Naive thymus-derived CD4-positive, alpha-beta T cell (primary cell): ENCODE measurements at regions not wholly inside any gene's neighbourhood (a gene's known extent, or its start where the extent isn't known, plus 50 kb on each side); places are given as distances from the start of the nearest gene placed in this dataset.

Source experiments
- ATAC-seq: fragments of 150-1000 bp; cut with Tn5 transposase; 2 replicates; pipeline ENCODE4 v1.10.0; 2021; ENCODE audit warnings: mild to moderate bottlenecking, moderate library complexity
- CTCF ChIA-PET: fragments of 350-600 bp; sonication (Branson Sonifier 250); formaldehyde crosslinking; loops from one replicate; lab custom pipeline; 2021; ENCODE audit warnings: antibody characterized with exemption; lab: Charles Lee
- POLR2A ChIA-PET: fragments of 350-600 bp; sonication (Branson Sonifier 250); formaldehyde crosslinking; loops from one replicate; lab custom pipeline; 2021; ENCODE audit warnings: antibody characterized with exemption, inconsistent platforms; lab: Charles Lee
- DNase-seq, 9 donors: peaks; one replicate each; pipeline versions ENCODE4 v3.0.0 to v3.0.0-alpha.2; 2020 to 2022; ENCODE audit warnings: mixed read lengths in 1 of 9
- H3K27ac ChIP-seq: one replicate; pipeline ENCODE4 v1.7.0; 2013; ENCODE audit warnings: mild to moderate bottlenecking, low read depth, low read length, moderate library complexity
- H3K27me3 ChIP-seq, 2 donors: one replicate each; pipeline ENCODE4 v1.7.0; 2013; ENCODE audit warnings: low read length in 2 of 2, mild to moderate bottlenecking in 2 of 2, moderate library complexity in 2 of 2; ENCODE audit not compliant: control insufficient read depth in 2 of 2, insufficient read depth in 2 of 2
- H3K36me3 ChIP-seq, 3 experiments: 1 replicate in 2 of 3; 2 replicates in 1 of 3; pipeline ENCODE4 v1.7.0; 2013; ENCODE audit warnings: low read length in 3 of 3, mild to moderate bottlenecking in 3 of 3, moderate library complexity in 1 of 3; ENCODE audit not compliant: insufficient read depth in 3 of 3, control insufficient read depth in 2 of 3
- H3K4me1 ChIP-seq, 2 donors: one replicate each; pipeline ENCODE4 v1.7.0; 2013; ENCODE audit warnings: low read length in 2 of 2, mild to moderate bottlenecking in 2 of 2, moderate library complexity in 1 of 2; ENCODE audit not compliant: control insufficient read depth in 2 of 2, insufficient read depth in 2 of 2
- H3K4me3 ChIP-seq: 2 replicates; pipeline ENCODE4 v1.7.0; 2013; ENCODE audit warnings: mild to moderate bottlenecking, low read length
- H3K9me3 ChIP-seq, 3 experiments: 1 replicate in 2 of 3; 2 replicates in 1 of 3; pipeline ENCODE4 v1.7.0; 2013; ENCODE audit warnings: low read length in 3 of 3; ENCODE audit not compliant: control insufficient read depth in 2 of 3
- H3K27ac Mint-ChIP-seq, 9 donors: one replicate each; pipeline ENCODE4 v1.8.0; 2020 to 2022; ENCODE audit warnings: mixed read lengths in 9 of 9, mild to moderate bottlenecking in 8 of 9, moderate library complexity in 5 of 9, inconsistent platforms in 2 of 9
- H3K27me3 Mint-ChIP-seq, 5 donors: one replicate each; pipeline ENCODE4 v1.8.0; 2021 to 2022; ENCODE audit warnings: mixed read lengths in 5 of 5, mild to moderate bottlenecking in 1 of 5
- H3K36me3 Mint-ChIP-seq, 5 donors: one replicate each; pipeline ENCODE4 v1.8.0; 2020 to 2022; ENCODE audit warnings: mixed read lengths in 5 of 5, mild to moderate bottlenecking in 3 of 5, inconsistent platforms in 1 of 5
- H3K4me1 Mint-ChIP-seq, 7 donors: one replicate each; pipeline ENCODE4 v1.8.0; 2020 to 2022; ENCODE audit warnings: mixed read lengths in 7 of 7, mild to moderate bottlenecking in 3 of 7, inconsistent platforms in 1 of 7
- H3K4me3 Mint-ChIP-seq, 10 donors: one replicate each; pipeline ENCODE4 v1.8.0; 2020 to 2022; ENCODE audit warnings: mild to moderate bottlenecking in 10 of 10, mixed read lengths in 10 of 10, moderate library complexity in 6 of 10, inconsistent platforms in 2 of 10
- H3K9me3 Mint-ChIP-seq, 11 donors: one replicate each; pipeline ENCODE4 v1.8.0; 2020 to 2022; ENCODE audit warnings: mixed read lengths in 11 of 11, mild to moderate bottlenecking in 4 of 11, inconsistent platforms in 1 of 11, moderate library complexity in 1 of 11
- intact Hi-C, 2 donors: fragments of 100-400 bp; cut with micrococcal nuclease; formaldehyde crosslinking; loops; one replicate each; pipeline ENCODE4 v1.15.1; 2023

DNA sequence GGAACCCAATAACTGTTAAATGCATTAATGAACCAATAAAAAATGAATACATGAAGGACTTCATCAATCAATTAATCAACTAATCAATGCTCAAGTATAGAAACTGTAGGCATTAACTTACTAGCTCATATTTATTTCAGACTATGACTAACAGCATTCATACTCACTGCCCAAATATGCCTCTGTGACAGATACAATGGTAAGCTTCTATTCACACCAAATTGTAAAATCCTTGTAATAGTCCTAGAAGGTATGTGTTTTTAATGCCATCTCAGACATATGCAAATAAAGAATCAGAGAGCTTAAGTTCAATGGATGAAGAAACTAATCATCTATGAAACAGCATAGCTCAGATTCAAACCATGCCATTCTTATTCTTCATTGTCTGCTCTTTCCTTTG is 1253.6 kb upstream of the TENM4 start:
- no peaks in the 10 kb centered on the region for H3K27me3 ChIP-seq
- H3K4me1 ChIP-seq, result no peaks in the 10 kb centered on the region
- Mint-ChIP-seq H3K27ac (no peak overlapping the region), H3K4me1 (no peaks in the 10 kb centered on the region), H3K4me3 (no peak overlapping the region), H3K36me3 (no peaks in the 10 kb centered on the region), H3K9me3 (peaks cover 0 to 12% (median 3%) of the 10 kb centered on the region in 11 donors), H3K27me3 (no peaks in the 10 kb centered on the region)
- no peak overlapping the region for H3K27ac ChIP-seq
- no peak overlapping the region for H3K4me3 ChIP-seq
- ChIA-PET CTCF (no interaction called here), POLR2A (no interaction called here)
- intact Hi-C loops, result no loop called here
- no peaks in the 10 kb centered on the region for H3K36me3 ChIP-seq
- no peaks in the 10 kb centered on the region for H3K9me3 ChIP-seq
- ATAC-seq (no peak), DNase-seq (no peak)

DNA sequence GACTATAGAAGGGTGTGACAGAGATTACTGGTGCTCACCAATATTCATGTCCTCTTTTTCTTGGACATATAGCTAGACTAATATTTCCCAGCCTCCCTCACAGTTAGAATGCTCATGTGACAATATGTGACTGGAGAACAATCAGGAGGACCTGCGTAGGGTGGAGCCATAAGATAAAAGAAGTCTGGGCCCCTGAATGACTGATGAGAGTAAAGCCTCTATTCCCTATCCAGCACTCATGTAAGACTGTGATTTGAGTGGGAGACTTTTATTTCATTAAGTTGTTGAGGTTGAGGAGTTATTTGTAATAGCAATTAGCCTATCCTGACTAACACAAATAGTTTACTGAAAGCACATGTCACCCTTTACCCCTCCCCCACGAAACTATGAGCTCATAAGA is 1247.1 kb upstream of the TENM4 start:
- Histone ChIP-seq H3K27ac (no peak overlapping the region), H3K4me3 (no peak overlapping the region), H3K9me3 (no peaks in the 10 kb centered on the region), H3K27me3 (no peaks in the 10 kb centered on the region), H3K4me1 (no peaks in the 10 kb centered on the region), H3K36me3 (no peaks in the 10 kb centered on the region)
- Mint-ChIP-seq H3K36me3 (no peaks in the 10 kb centered on the region), H3K27me3 (no peaks in the 10 kb centered on the region), H3K27ac (no peak overlapping the region), H3K9me3 (peaks cover 0 to 26% (median 3%) of the 10 kb centered on the region in 11 donors), H3K4me1 (no peaks in the 10 kb centered on the region), H3K4me3 (no peak overlapping the region)
- no peak for ATAC-seq
- CTCF ChIA-PET, result no interaction called here
- POLR2A ChIA-PET, result no interaction called here
- intact Hi-C loops, result no loop called here
- no peak for DNase-seq

DNA sequence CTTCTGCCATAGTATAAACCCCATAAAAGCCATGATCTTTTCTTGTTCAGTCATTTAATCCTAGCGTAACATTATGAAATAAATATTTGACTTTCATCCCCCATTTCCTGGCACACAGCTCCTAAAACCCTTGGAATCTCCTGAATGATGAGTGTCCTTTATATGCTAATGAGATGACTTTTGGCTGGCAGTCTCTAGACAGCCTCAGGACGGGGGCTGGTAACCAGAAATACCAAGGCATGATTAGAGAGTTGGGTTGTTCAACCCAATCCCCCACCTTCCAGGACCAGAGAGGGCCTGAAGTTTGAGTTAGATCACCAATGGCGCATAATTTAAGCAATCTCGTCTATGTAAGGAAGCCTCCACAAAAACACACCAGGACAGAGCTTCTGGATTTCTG is 1246.1 kb upstream of the TENM4 start:
- Histone ChIP-seq H3K9me3 (no peaks in the 10 kb centered on the region), H3K27ac (no peak overlapping the region), H3K36me3 (no peaks in the 10 kb centered on the region), H3K4me3 (no peak overlapping the region), H3K27me3 (no peaks in the 10 kb centered on the region), H3K4me1 (no peaks in the 10 kb centered on the region)
- ChIA-PET POLR2A (no interaction called here), CTCF (no interaction called here)
- Mint-ChIP-seq H3K9me3 (peaks cover 0 to 26% (median 3%) of the 10 kb centered on the region in 11 donors), H3K27me3 (no peaks in the 10 kb centered on the region), H3K36me3 (no peaks in the 10 kb centered on the region), H3K4me1 (no peaks in the 10 kb centered on the region), H3K27ac (no peak overlapping the region), H3K4me3 (no peak overlapping the region)
- ATAC-seq, result no peak
- intact Hi-C loops, result no loop called here
- DNase-seq, result no peak

DNA sequence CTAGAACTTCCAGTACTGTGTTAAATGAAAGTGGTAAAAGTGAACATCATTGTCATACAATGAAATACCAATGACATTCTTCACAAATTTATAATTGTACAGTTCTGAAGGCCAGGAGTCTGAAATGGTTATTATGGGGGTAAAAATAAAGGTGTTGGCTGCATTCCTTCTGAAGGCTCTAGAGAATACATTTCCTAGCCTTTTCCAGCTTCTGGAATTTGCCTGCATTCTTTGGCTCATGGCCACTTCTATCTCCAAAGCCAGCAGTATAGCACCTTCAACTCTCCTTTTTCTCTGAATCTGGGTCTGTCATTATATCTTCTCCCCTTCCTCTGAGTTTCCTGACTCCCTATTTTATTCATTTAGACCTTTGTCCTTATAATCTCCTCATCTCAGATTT is 1232.7 kb upstream of the TENM4 start:
- no peak for ATAC-seq
- no peaks in the 10 kb centered on the region for H3K36me3 Mint-ChIP-seq
- intact Hi-C loops, result no loop called here
- no peak for DNase-seq
- H3K4me3 ChIP-seq, result no peak overlapping the region
- no peaks in the 10 kb centered on the region for H3K27me3 Mint-ChIP-seq
- no peak overlapping the region for H3K27ac ChIP-seq
- no peak overlapping the region for H3K4me3 Mint-ChIP-seq
- H3K9me3 ChIP-seq, result no peaks in the 10 kb centered on the region
- H3K4me1 ChIP-seq, result no peaks in the 10 kb centered on the region
- H3K36me3 ChIP-seq, result no peaks in the 10 kb centered on the region
- H3K27me3 ChIP-seq, result no peaks in the 10 kb centered on the region
- peaks cover 0 to 23% (median 5%) of the 10 kb centered on the region in 11 donors for H3K9me3 Mint-ChIP-seq
- H3K27ac Mint-ChIP-seq, result no peak overlapping the region
- POLR2A ChIA-PET, result no interaction called here
- CTCF ChIA-PET, result no interaction called here
- no peaks in the 10 kb centered on the region for H3K4me1 Mint-ChIP-seq

DNA sequence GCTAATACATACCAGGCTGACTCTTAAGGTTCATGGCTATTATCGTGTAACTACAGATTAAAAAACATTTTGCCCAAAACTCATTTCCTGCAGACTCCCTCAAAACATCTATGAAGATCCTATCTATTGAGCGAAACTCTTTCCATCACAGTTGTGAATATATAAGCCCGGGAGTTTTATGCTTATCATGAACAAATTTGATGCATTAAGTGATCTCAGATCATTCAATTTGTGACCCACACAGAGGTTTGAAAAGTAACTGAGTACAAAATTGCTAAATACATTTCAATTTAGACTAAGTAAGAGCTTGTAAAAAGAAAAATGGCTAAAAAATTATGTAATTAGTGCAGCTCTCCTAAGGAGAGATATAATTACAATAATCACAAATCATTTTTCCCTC is 1228.8 kb upstream of the TENM4 start:
- Histone ChIP-seq H3K27ac (no peak overlapping the region), H3K9me3 (no peaks in the 10 kb centered on the region), H3K4me3 (no peak overlapping the region), H3K27me3 (no peaks in the 10 kb centered on the region), H3K36me3 (no peaks in the 10 kb centered on the region), H3K4me1 (no peaks in the 10 kb centered on the region)
- CTCF ChIA-PET, result no interaction called here
- DNase-seq (no peak), ATAC-seq (no peak)
- POLR2A ChIA-PET, result no interaction called here
- Mint-ChIP-seq H3K4me1 (no peaks in the 10 kb centered on the region), H3K4me3 (no peak overlapping the region), H3K36me3 (no peaks in the 10 kb centered on the region), H3K9me3 (peaks cover 0 to 12% (median 2%) of the 10 kb centered on the region in 11 donors), H3K27ac (no peak overlapping the region), H3K27me3 (no peaks in the 10 kb centered on the region)
- intact Hi-C loops, result no loop called here

DNA sequence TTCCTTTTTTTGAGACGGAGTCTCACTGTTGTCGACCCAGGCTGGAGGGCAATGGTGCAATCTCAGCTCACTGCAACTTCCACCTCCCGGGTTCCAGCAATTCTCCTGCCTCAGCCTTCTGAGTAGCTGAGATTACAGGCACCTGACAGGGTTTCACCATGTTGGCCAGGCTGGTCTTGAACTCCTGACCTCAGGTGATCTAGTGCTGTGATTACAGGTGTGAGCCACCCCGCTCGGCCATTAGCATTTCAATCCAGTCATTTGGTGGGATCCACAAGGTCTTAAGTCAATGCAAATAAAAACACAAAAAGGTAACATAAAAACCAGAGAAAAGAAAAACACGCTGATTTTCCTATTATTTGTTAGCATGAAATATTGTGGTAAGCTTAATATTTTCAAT is 1227.2 kb upstream of the TENM4 start:
- H3K36me3 ChIP-seq, result no peaks in the 10 kb centered on the region
- H3K9me3 ChIP-seq, result no peaks in the 10 kb centered on the region
- CTCF ChIA-PET, result no interaction called here
- ATAC-seq (no peak), DNase-seq (no peak)
- no peak overlapping the region for H3K27ac ChIP-seq
- Mint-ChIP-seq H3K9me3 (peaks cover 0 to 12% (median 5%) of the 10 kb centered on the region in 11 donors), H3K4me3 (no peak overlapping the region), H3K4me1 (no peaks in the 10 kb centered on the region), H3K36me3 (no peaks in the 10 kb centered on the region), H3K27me3 (no peaks in the 10 kb centered on the region), H3K27ac (no peak overlapping the region)
- intact Hi-C loops, result no loop called here
- no peaks in the 10 kb centered on the region for H3K4me1 ChIP-seq
- H3K4me3 ChIP-seq, result no peak overlapping the region
- POLR2A ChIA-PET, result no interaction called here
- no peaks in the 10 kb centered on the region for H3K27me3 ChIP-seq

DNA sequence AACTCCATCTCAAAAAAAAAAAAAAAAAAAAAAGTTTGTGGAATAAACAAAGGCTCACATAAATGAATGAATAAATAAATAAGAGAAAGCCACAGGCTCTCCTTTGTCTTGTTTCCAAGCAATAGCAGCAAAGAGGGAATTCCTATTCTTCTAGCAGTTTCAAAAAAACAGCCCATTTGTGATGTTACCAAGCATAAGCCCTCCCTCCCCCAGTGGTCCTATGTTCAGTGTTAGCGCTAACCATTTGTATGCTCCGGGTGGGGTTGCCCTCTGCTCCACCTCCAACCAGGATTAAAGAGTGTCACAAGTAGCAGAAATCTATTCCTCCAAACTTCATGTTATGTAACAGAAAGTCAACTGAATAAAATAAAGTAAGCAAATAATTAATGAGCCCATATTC is 1215.0 kb upstream of the TENM4 start:
- Mint-ChIP-seq H3K4me3 (no peak overlapping the region), H3K9me3 (peaks cover 4 to 16% (median 9%) of the 10 kb centered on the region in 11 donors), H3K4me1 (no peaks in the 10 kb centered on the region), H3K27ac (no peak overlapping the region), H3K27me3 (no peaks in the 10 kb centered on the region), H3K36me3 (no peaks in the 10 kb centered on the region)
- no peaks in the 10 kb centered on the region for H3K36me3 ChIP-seq
- intact Hi-C loops, result no loop called here
- DNase-seq, result no peak
- no peak overlapping the region for H3K27ac ChIP-seq
- no peaks in the 10 kb centered on the region for H3K4me1 ChIP-seq
- CTCF ChIA-PET, result no interaction called here
- POLR2A ChIA-PET, result no interaction called here
- H3K4me3 ChIP-seq, result no peak overlapping the region
- H3K27me3 ChIP-seq, result no peaks in the 10 kb centered on the region
- H3K9me3 ChIP-seq, result no peaks in the 10 kb centered on the region
- no peak for ATAC-seq
